ENCODE measurements at regions not wholly inside any gene's neighbourhood (a gene's known extent, or its start where the extent isn't known, plus 50 kb on each side); places are given as distances from the start of the nearest gene placed in this dataset.

GRCh38 chr9:103068753-103069152 is 73.6 kb downstream of the CYLC2 start:
- no peak overlapping the region for H3K4me3 ChIP-seq (ENCODE audit: low read length in 2 of 2)
- H3K23ac ChIP-seq (ENCODE audit: low read depth, low read length, poor library complexity) = no peak overlapping the region
- no peak overlapping the region for H2BK5ac ChIP-seq (ENCODE audit: low read length)
- H4K91ac ChIP-seq (ENCODE audit: low read depth, low read length, poor library complexity) = no peak overlapping the region
- no peak for DNase-seq (ENCODE audit: low spot score)
- H3K79me1 ChIP-seq (ENCODE audit: low read depth, low read length) = no peaks in the 10 kb centered on the region
- H3K36me3 ChIP-seq (replicated peaks in 1 of 2; ENCODE audit: control insufficient read depth in 2 of 2, insufficient read depth in 2 of 2, low read length in 2 of 2) = no peaks in the 10 kb centered on the region
- no peak overlapping the region for H2BK15ac ChIP-seq (ENCODE audit: low read length)
- H2AK5ac ChIP-seq (ENCODE audit: low read depth, low read length) = no peak overlapping the region
- H3K4me1 ChIP-seq (ENCODE audit: control insufficient read depth in 2 of 2, insufficient read depth in 1 of 2, low read depth in 1 of 2, low read length in 2 of 2) = no peaks in the 10 kb centered on the region
- H3K27me3 ChIP-seq (ENCODE audit: control insufficient read depth in 3 of 3, insufficient read depth in 3 of 3, low read depth in 1 of 3, low read length in 3 of 3) = no peaks in the 10 kb centered on the region
- no peak overlapping the region for H3K18ac ChIP-seq (ENCODE audit: low read length)
- H3K9ac ChIP-seq (ENCODE audit: low read depth, low read length, poor library complexity) = no peak overlapping the region
- H2BK120ac ChIP-seq (ENCODE audit: low read depth, low read length) = no peak overlapping the region
- no peaks in the 10 kb centered on the region for H3K9me3 ChIP-seq (replicated peaks in 1 of 2; ENCODE audit: control insufficient read depth in 2 of 2, insufficient read depth in 1 of 2, low read depth in 1 of 2, low read length in 2 of 2)
- H3K4ac ChIP-seq (ENCODE audit: low read length) = no peak overlapping the region
- H3K27ac ChIP-seq (replicated peaks; ENCODE audit: low read length) = no peak overlapping the region
- H2BK12ac ChIP-seq (ENCODE audit: low read length) = no peak overlapping the region
- H3K4me2 ChIP-seq (ENCODE audit: insufficient read depth, low read length, poor library complexity, severe bottlenecking) = no peak overlapping the region
- no peak overlapping the region for H3K14ac ChIP-seq (ENCODE audit: low read length)
- WGBS, 2 donors (ENCODE audit: extremely low coverage in 2 of 2, insufficient read length in 2 of 2, insufficient replicate concordance in 1 of 2) = no CpG with 5 or more reads among the region's 3 CpGs
- no peak overlapping the region for H4K8ac ChIP-seq (ENCODE audit: low read depth, low read length)
- H2AFZ ChIP-seq (ENCODE audit: low read length) = no peak overlapping the region

GRCh38 chr9:103078581-103078980 is 83.4 kb downstream of the CYLC2 start:
- no peak overlapping the region for H4K91ac ChIP-seq (ENCODE audit: low read depth, low read length, poor library complexity)
- no peak overlapping the region for H3K27ac ChIP-seq (replicated peaks; ENCODE audit: low read length)
- no peak overlapping the region for H3K4me3 ChIP-seq (ENCODE audit: low read length in 2 of 2)
- H3K79me1 ChIP-seq (ENCODE audit: low read depth, low read length) = no peaks in the 10 kb centered on the region
- no peak overlapping the region for H2AK5ac ChIP-seq (ENCODE audit: low read depth, low read length)
- no peak overlapping the region for H2BK12ac ChIP-seq (ENCODE audit: low read length)
- H3K4me1 ChIP-seq (ENCODE audit: control insufficient read depth in 2 of 2, insufficient read depth in 1 of 2, low read depth in 1 of 2, low read length in 2 of 2) = no peaks in the 10 kb centered on the region
- no peak for DNase-seq (ENCODE audit: low spot score)
- no peak overlapping the region for H3K4me2 ChIP-seq (ENCODE audit: insufficient read depth, low read length, poor library complexity, severe bottlenecking)
- H3K9me3 ChIP-seq (replicated peaks in 1 of 2; ENCODE audit: control insufficient read depth in 2 of 2, insufficient read depth in 1 of 2, low read depth in 1 of 2, low read length in 2 of 2) = no peaks in the 10 kb centered on the region
- H3K23ac ChIP-seq (ENCODE audit: low read depth, low read length, poor library complexity) = no peak overlapping the region
- no peak overlapping the region for H3K9ac ChIP-seq (ENCODE audit: low read depth, low read length, poor library complexity)
- H2AFZ ChIP-seq (ENCODE audit: low read length) = no peak overlapping the region
- no peaks in the 10 kb centered on the region for H3K27me3 ChIP-seq (ENCODE audit: control insufficient read depth in 3 of 3, insufficient read depth in 3 of 3, low read depth in 1 of 3, low read length in 3 of 3)
- H4K8ac ChIP-seq (ENCODE audit: low read depth, low read length) = no peak overlapping the region
- H2BK120ac ChIP-seq (ENCODE audit: low read depth, low read length) = no peak overlapping the region
- no peak overlapping the region for H3K4ac ChIP-seq (ENCODE audit: low read length)
- no peak overlapping the region for H2BK5ac ChIP-seq (ENCODE audit: low read length)
- no CpG with 5 or more reads among the region's 1 CpG for WGBS, 2 donors (ENCODE audit: extremely low coverage in 2 of 2, insufficient read length in 2 of 2, insufficient replicate concordance in 1 of 2)
- H3K14ac ChIP-seq (ENCODE audit: low read length) = no peak overlapping the region
- H3K36me3 ChIP-seq (replicated peaks in 1 of 2; ENCODE audit: control insufficient read depth in 2 of 2, insufficient read depth in 2 of 2, low read length in 2 of 2) = no peaks in the 10 kb centered on the region
- H3K18ac ChIP-seq (ENCODE audit: low read length) = no peak overlapping the region
- H2BK15ac ChIP-seq (ENCODE audit: low read length) = no peak overlapping the region

DNA sequence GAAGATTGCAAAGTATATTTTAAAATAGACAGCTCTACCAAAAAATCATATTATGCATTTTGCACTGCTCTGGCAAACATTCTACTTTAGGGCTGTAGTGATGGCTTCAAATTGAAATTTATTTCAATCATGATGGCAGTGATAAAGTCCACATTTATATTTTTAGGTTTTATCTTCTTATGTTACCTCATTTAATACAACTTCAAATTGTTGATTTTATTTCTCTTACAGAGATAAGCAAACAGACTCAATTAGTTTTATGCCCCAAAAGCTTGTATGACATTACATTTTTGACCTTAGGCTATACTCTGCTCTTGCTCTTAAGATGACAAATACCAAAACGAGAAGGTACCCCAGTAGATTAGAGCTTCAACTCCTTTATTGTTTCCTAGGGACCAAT is 87.4 kb downstream of the CYLC2 start:
- no peaks in the 10 kb centered on the region for H3K36me3 ChIP-seq (replicated peaks in 1 of 2; ENCODE audit: control insufficient read depth in 2 of 2, insufficient read depth in 2 of 2, low read length in 2 of 2)
- no peaks in the 10 kb centered on the region for H3K4me1 ChIP-seq (ENCODE audit: control insufficient read depth in 2 of 2, insufficient read depth in 1 of 2, low read depth in 1 of 2, low read length in 2 of 2)
- H4K8ac ChIP-seq (ENCODE audit: low read depth, low read length) = no peak overlapping the region
- H3K4me2 ChIP-seq (ENCODE audit: insufficient read depth, low read length, poor library complexity, severe bottlenecking) = no peak overlapping the region
- H3K79me1 ChIP-seq (ENCODE audit: low read depth, low read length) = no peaks in the 10 kb centered on the region
- H3K27me3 ChIP-seq (ENCODE audit: control insufficient read depth in 3 of 3, insufficient read depth in 3 of 3, low read depth in 1 of 3, low read length in 3 of 3) = no peaks in the 10 kb centered on the region
- H2AK5ac ChIP-seq (ENCODE audit: low read depth, low read length) = no peak overlapping the region
- H3K4me3 ChIP-seq (ENCODE audit: low read length in 2 of 2) = no peak overlapping the region
- no peak overlapping the region for H3K27ac ChIP-seq (replicated peaks; ENCODE audit: low read length)
- H3K9me3 ChIP-seq (replicated peaks in 1 of 2; ENCODE audit: control insufficient read depth in 2 of 2, insufficient read depth in 1 of 2, low read depth in 1 of 2, low read length in 2 of 2) = no peaks in the 10 kb centered on the region
- WGBS, 2 donors (ENCODE audit: extremely low coverage in 2 of 2, insufficient read length in 2 of 2, insufficient replicate concordance in 1 of 2) = no CpG with 5 or more reads among the region's 1 CpG
- H3K4ac ChIP-seq (ENCODE audit: low read length) = no peak overlapping the region
- H4K91ac ChIP-seq (ENCODE audit: low read depth, low read length, poor library complexity) = no peak overlapping the region
- no peak overlapping the region for H2BK12ac ChIP-seq (ENCODE audit: low read length)
- no peak for DNase-seq (ENCODE audit: low spot score)
- H2BK5ac ChIP-seq (ENCODE audit: low read length) = no peak overlapping the region
- H3K23ac ChIP-seq (ENCODE audit: low read depth, low read length, poor library complexity) = no peak overlapping the region
- H3K9ac ChIP-seq (ENCODE audit: low read depth, low read length, poor library complexity) = no peak overlapping the region
- H3K14ac ChIP-seq (ENCODE audit: low read length) = no peak overlapping the region
- no peak overlapping the region for H2AFZ ChIP-seq (ENCODE audit: low read length)
- H3K18ac ChIP-seq (ENCODE audit: low read length) = no peak overlapping the region
- H2BK15ac ChIP-seq (ENCODE audit: low read length) = no peak overlapping the region
- no peak overlapping the region for H2BK120ac ChIP-seq (ENCODE audit: low read depth, low read length)

DNA sequence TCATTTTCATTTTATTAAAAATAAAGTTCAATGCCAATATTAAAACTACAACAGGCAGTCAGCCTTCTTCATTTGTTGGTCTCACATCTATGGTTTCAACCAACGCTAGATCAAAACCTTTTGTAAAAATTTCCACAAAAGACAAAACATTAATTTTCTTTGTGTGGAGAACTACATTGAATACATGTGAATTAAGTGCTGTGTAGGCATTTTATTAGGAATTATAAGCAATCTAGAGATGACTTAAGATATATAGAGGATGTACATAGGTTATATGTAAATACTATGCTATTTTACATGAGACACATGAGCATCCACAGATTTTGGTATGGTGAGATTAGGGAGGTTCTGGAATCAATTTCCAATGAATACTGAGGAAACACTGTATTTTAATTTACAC is 94.2 kb downstream of the CYLC2 start:
- no peak overlapping the region for H2BK5ac ChIP-seq (ENCODE audit: low read length)
- no peak overlapping the region for H3K23ac ChIP-seq (ENCODE audit: low read depth, low read length, poor library complexity)
- H3K4me3 ChIP-seq (ENCODE audit: low read length in 2 of 2) = no peak overlapping the region
- H2AFZ ChIP-seq (ENCODE audit: low read length) = no peak overlapping the region
- H3K79me1 ChIP-seq (ENCODE audit: low read depth, low read length) = no peaks in the 10 kb centered on the region
- H3K4me1 ChIP-seq (ENCODE audit: control insufficient read depth in 2 of 2, insufficient read depth in 1 of 2, low read depth in 1 of 2, low read length in 2 of 2) = no peaks in the 10 kb centered on the region
- H3K14ac ChIP-seq (ENCODE audit: low read length) = no peak overlapping the region
- no peak for DNase-seq (ENCODE audit: low spot score)
- H3K4me2 ChIP-seq (ENCODE audit: insufficient read depth, low read length, poor library complexity, severe bottlenecking) = no peak overlapping the region
- H4K8ac ChIP-seq (ENCODE audit: low read depth, low read length) = no peak overlapping the region
- no peak overlapping the region for H3K27ac ChIP-seq (replicated peaks; ENCODE audit: low read length)
- no peak overlapping the region for H2AK5ac ChIP-seq (ENCODE audit: low read depth, low read length)
- H3K4ac ChIP-seq (ENCODE audit: low read length) = no peak overlapping the region
- H4K91ac ChIP-seq (ENCODE audit: low read depth, low read length, poor library complexity) = no peak overlapping the region
- no peaks in the 10 kb centered on the region for H3K27me3 ChIP-seq (ENCODE audit: control insufficient read depth in 3 of 3, insufficient read depth in 3 of 3, low read depth in 1 of 3, low read length in 3 of 3)
- H3K9ac ChIP-seq (ENCODE audit: low read depth, low read length, poor library complexity) = no peak overlapping the region
- WGBS, 2 donors (ENCODE audit: extremely low coverage in 2 of 2, insufficient read length in 2 of 2, insufficient replicate concordance in 1 of 2) = no CpG with 5 or more reads among the region's 1 CpG
- no peak overlapping the region for H2BK12ac ChIP-seq (ENCODE audit: low read length)
- H2BK120ac ChIP-seq (ENCODE audit: low read depth, low read length) = no peak overlapping the region
- H2BK15ac ChIP-seq (ENCODE audit: low read length) = no peak overlapping the region
- no peaks in the 10 kb centered on the region for H3K36me3 ChIP-seq (replicated peaks in 1 of 2; ENCODE audit: control insufficient read depth in 2 of 2, insufficient read depth in 2 of 2, low read length in 2 of 2)
- no peaks in the 10 kb centered on the region for H3K9me3 ChIP-seq (replicated peaks in 1 of 2; ENCODE audit: control insufficient read depth in 2 of 2, insufficient read depth in 1 of 2, low read depth in 1 of 2, low read length in 2 of 2)
- no peak overlapping the region for H3K18ac ChIP-seq (ENCODE audit: low read length)
